NCI-H2196 (cell line): ENCODE measurements at regions not wholly inside any gene's neighbourhood (a gene's known extent, or its start where the extent isn't known, plus 50 kb on each side); places are given as distances from the start of the nearest gene placed in this dataset.

Experiments
- DNase-seq: peaks from one replicate; lab custom pipeline; 2025; ENCODE audit not compliant: unreplicated experiment; lab: John Stamatoyannopoulos, UW

DNA sequence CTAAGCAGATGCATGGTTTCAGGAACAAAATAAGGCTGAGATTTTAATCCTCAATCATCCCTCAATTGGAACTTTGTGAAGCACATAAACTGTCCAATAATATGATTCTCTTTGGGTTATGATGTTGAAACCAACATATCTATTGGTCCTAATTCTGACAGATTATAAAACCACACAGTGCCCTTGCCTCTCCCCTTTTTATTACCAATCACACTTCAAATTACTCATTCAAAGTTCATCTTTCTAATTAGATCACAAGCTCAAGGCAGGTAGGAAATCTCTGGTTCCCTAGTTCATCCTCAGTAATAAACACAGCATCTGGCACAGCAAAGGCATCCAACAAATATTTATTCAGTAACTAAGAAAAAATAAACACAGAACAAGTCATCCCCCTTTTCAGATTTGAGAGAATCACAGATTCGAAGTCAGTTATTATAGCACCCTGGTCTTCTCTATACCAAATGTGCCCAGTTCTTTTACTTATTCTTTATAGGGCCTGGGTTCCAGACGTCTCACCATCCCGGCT lies 611.6 kb downstream of the INSC start:
- no peak for DNase-seq

GRCh38 chr11:15726893-15727519 lies 612.3 kb downstream of the INSC start:
- no peak for DNase-seq

DNA sequence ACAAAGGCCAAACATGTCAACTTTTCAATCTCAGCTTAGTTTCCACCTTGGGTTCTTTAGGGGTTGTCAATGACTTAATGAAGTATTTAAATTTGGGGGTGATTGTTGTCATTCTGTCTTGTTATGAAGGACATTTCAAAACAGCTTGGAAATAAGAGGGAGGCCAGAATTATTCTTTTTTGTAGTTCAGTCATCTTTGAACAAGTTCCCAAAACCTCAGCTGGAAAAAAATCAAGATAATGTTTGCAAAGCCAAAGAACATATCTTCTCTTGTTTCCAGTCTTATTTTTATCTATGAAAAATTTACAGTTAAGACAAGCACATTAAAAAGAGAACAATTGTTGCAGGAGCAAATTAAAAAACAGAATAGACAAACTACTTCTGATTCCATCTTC lies 612.8 kb downstream of the INSC start:
- DNase-seq = no peak

DNA sequence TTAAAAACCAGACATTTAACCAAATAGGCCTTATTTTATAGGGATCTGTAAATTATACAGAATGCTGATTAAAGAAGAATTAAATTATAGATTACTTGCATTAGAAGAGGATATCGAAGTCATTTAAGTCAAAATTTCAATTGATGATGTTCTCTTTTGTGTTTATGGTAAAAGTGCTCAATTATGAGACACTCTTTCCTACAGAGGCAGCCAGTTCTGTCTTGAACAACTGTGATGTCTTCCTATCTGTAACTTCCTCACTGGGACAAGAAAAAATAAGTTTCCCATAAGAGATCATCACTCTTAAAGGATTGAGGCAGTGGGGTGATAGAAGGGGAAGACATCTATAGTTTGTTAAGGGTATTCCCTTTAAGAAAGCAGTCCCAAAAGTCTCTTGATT lies 613.5 kb downstream of the INSC start:
- DNase-seq = no peak

GRCh38 chr11:15730263-15730994 lies 615.7 kb downstream of the INSC start:
- DNase-seq = no peak

DNA sequence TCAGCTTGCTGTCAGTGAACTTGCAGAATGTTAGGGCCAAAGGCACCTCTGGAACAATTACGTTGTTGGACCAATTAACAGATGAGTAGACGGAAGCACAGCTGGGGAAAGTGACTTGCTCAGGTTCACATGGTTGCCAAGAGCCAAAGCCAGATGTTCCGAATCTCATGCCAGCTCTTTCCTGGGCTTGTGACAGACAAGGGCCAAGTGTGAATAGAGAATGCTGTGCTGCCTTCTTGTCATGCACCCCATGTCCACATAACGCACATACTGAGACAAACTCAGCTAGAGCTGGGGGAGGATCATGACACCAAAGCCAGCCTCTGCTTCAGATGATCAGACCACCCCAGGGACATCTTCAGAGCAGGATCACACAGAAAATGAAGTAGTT lies 616.3 kb downstream of the INSC start:
- no peak for DNase-seq

DNA sequence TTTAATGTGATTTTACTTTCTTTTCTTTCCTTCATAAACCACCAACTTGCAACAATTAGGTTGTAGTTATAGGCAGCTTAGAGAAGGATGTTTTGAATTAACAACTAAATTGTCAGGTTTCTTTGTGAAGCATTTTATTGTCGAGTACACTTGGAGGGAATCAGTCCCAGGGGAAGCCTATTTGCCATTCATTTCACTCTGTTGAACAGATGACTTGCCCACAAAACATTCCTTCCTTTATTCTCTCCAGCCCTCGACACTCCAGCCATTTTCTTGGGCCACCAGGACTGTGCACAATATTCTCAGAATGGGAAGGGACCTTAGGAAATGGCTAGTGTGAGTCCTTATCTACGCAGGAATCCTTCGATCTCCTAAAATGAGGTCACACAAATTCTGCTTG lies 620.6 kb downstream of the SOX6 start:
- DNase-seq = no peak

- no peak for DNase-seq
These were observed 619.0 kb downstream of the SOX6 start for GRCh38 chr11:15737320-15737719.

DNA sequence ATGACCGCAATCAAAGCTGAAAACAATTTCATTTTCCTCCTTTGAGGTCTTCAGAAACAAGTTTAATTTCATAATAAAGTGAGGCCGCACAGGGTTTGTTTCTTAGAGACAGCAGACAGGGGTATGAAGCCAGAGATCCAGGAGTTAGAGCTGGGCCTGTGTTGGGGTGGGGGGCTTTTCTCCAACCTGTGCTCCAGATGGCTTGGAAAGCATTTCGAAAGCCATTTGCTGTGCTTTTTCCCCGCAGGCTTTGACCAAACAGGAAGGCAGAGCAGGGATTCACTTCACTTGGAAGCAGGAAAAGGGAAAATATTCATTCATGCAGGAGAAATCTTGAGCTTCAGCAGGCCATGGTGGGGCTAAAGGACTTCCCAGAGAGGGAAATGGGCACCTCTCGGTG lies 617.4 kb downstream of the SOX6 start:
- no peak for DNase-seq

- no peak for DNase-seq
These were observed 613.5 kb downstream of the SOX6 start for GRCh38 chr11:15742626-15743519.

DNA sequence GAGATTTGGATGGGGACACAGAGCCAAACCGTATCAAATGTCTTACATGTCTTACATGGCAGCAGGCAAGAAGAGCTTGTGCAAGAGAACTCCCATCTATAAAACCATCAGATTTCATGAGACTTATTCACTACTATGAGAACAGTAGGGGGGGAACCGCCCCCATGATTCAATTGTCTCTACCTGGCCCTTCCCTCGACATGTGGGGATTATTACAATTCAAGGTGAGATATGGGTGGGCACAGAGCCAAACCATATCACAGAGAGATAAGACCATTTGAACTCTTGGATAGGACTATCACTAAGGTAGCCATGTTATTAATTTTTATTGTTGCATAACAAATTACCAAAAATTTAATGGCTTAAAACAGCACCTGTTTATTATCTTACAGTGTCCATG lies 611.7 kb downstream of the SOX6 start:
- no peak for DNase-seq

- DNase-seq = no peak
These were observed 611.1 kb downstream of the SOX6 start for GRCh38 chr11:15745266-15745665.

DNA sequence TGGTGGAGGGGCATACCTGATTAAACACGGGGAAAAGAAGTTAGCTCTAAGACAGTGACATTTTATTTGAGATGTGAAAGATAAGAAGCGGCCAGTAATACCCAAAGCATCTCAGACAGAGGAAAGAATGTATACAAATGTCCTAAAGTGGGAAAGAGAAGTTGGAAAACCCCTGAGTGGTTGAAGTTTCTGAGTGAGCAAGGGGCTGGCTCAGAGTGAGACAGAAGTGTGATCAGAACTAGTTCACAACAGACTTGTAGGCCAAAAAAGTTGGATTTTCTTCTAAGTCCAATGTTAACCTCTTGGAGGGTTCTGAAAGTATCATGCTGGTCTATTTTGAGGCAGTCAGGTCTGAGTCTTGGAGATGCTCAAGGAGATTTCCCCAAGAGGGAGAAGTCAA lies 608.7 kb downstream of the SOX6 start:
- DNase-seq = no peak

- DNase-seq = no peak
These were observed 608.2 kb downstream of the SOX6 start for GRCh38 chr11:15748132-15748531.

- DNase-seq = no peak
These were observed 607.6 kb downstream of the SOX6 start for GRCh38 chr11:15748741-15749140.

DNA sequence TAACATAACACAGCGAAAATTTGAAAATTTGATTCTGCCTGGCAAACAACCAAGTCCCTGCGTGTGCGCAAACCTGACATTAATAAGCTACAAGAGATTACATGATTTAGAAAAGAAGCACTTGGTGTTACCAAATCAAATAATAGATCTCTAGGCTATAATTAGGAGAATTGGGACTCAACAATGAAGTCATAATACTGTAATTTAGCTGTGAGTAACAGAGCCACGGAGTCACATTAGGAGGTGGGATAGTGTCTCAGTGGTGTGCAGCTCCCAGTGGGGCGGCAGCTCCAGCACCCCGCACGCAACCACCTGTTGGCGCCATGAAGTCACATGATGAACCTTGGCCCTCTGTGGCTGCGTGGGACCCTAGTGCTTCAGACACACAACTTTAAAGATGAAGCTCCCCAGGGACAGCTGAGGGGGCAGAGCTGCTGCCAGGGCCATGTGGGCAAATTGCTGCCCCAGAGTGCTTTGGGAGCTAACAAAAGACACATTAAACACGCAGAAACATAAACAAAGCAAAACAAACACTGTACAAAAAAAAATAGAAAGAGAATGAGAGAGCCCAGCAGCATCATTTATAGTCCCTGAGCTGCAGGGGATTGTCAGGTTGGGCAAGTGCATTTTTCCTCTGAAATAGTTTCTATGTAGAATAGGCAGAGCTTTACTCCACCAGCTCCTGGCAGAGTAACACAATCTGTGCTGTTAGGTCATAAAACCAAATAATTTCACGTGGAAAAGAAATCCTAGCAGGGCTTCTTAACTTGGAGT lies 605.6 kb downstream of the SOX6 start:
- DNase-seq = no peak

GRCh38 chr11:15754221-15754620 lies 602.1 kb downstream of the SOX6 start:
- no peak for DNase-seq

DNA sequence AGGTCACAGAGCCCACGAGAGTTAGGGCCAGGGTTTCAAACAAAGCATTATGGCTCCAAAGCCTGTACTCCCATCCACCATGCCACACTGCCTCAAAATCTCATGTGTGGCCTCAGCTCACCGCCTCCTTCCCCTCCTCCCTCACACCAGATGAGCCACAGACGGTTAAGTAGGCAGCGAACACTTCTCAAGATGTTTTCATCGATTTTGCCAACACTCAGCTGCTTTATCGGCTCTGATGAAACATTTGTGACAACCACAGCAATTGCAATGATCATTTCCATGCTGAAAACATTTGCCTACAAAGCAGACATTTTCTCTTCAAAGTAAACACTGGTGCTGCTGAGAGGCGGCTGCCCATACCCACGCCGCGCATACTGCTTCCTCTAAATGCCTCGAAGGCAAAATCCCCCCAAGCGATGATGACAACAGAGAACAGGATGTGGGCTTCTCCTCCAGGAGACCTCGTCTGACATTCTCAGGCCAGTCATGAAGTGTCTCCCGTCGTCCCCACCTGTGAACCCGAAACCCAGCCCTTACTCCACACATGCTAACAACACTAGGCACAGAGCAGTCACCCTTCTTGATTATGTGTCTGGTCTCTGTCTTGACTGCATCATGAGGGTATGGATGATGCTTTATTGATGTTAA lies 599.2 kb downstream of the SOX6 start:
- DNase-seq = no peak

- no peak for DNase-seq
These were observed 597.4 kb downstream of the SOX6 start for GRCh38 chr11:15758857-15759465.

DNA sequence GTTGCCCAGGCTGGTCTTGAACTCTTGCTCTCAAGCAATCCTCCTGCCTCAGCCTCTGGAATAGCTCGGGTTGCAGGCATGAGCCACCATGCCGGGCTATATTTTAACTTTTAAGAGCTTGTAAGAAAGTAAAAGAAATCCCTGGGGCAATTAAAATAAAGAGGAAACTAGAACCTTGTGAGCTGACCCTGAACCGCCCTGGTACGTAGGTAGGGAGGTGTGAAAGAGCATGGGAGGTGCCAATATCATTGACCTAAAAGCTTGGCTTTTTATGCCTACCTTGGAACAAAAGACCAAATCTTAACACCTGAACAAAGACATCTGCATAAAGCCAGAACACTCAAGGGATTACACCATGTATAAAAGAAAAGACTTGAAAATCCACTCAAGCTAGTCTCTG lies 595.1 kb downstream of the SOX6 start:
- DNase-seq = no peak
